Aorta (tissue), 5 donors: ENCODE measurements at regions not wholly inside any gene's neighbourhood (a gene's known extent, or its start where the extent isn't known, plus 50 kb on each side); places are given as distances from the start of the nearest gene placed in this dataset.

ENCODE experiments used
- ATAC-seq: fragments of 200-7000 bp; cut with Tn5 transposase; one replicate; pipeline ENCODE4 v1.9.1; 2022; ENCODE audit warnings: moderate library complexity; ENCODE audit not compliant: low FRiP score
- DNase-seq, 2 donors: peaks; one replicate each; pipeline ENCODE4 v3.0.0-alpha.2; 2020
- H3K27ac ChIP-seq, 2 donors: one replicate each; pipeline ENCODE4 v1.5.1; 2013; ENCODE audit warnings: low read length in 2 of 2, mild to moderate bottlenecking in 2 of 2, moderate library complexity in 2 of 2, control low read depth in 1 of 2, inconsistent platforms in 1 of 2, low read depth in 1 of 2
- H3K27me3 ChIP-seq, 2 donors: one replicate each; pipeline ENCODE4 v1.6.1; 2013; ENCODE audit warnings: control low read depth in 1 of 2, low read length in 1 of 2, mild to moderate bottlenecking in 1 of 2, moderate library complexity in 1 of 2; ENCODE audit not compliant: insufficient read depth in 2 of 2, control insufficient read depth in 1 of 2
- H3K36me3 ChIP-seq, 2 donors: one replicate each; pipeline ENCODE4 v1.6.1; 2013; ENCODE audit warnings: control low read depth in 1 of 2, low read length in 1 of 2, mild to moderate bottlenecking in 1 of 2; ENCODE audit not compliant: insufficient read depth in 2 of 2, control insufficient read depth in 1 of 2
- H3K4me1 ChIP-seq, 2 donors: one replicate each; pipeline ENCODE4 v1.6.1; 2013; ENCODE audit warnings: low read length in 2 of 2, control low read depth in 1 of 2, mild to moderate bottlenecking in 1 of 2, moderate library complexity in 1 of 2; ENCODE audit not compliant: insufficient read depth in 2 of 2, control insufficient read depth in 1 of 2
- H3K4me3 ChIP-seq, 2 donors: one replicate each; pipeline ENCODE4 v1.5.1; 2013; ENCODE audit warnings: low read length in 2 of 2, control low read depth in 1 of 2, mild to moderate bottlenecking in 1 of 2
- H3K9me3 ChIP-seq: one replicate; pipeline ENCODE4 v1.6.1; 2013; ENCODE audit warnings: mild to moderate bottlenecking, low read length; ENCODE audit not compliant: control insufficient read depth
- WGBS, 2 donors: extraction: QIAGEN DNeasy Blood & Tissue Kit; methylation state at CpG; one replicate each; pipeline ENCODE4 v1.1.7; 2013; 5-methylcytosine and 5-hydroxymethylcytosine counted together
- intact Hi-C, 2 donors: fragments of 100-400 bp; cut with DNase I; formaldehyde crosslinking; loops; one replicate each; pipeline versions ENCODE4 v1.14.2 to v1.15.0; 2022
- donor health status: healthy with polysubstance abuse.
- donor health status: Bipolar disorder and iron deficiency.
- donor health status: DM: no; HTN: no; CAD: no.
- donor health status: DM: no; HTN: no; CAD: no.
- donor health status: DM: yes; HTN: yes; CAD: no.

- Histone ChIP-seq H3K4me1 (no peaks in the 10 kb centered on the region), H3K36me3 (no peaks in the 10 kb centered on the region), H3K9me3 (peaks cover 2% of the 10 kb centered on the region), H3K27ac (no peak overlapping the region), H3K4me3 (no peak overlapping the region), H3K27me3 (no peaks in the 10 kb centered on the region)
- 65 to 71% methylated on average over 1 of the region's 1 CpG for WGBS, 2 donors
- intact Hi-C loops: no loop called here
- DNase-seq (no peak), ATAC-seq (no peak)
Measured at GRCh38 chr7:25931156-25931555, 220.8 kb upstream of the NFE2L3 start.

- intact Hi-C loops: no loop called here
- H3K9me3 ChIP-seq: peaks cover 2% of the 10 kb centered on the region
- ATAC-seq: no peak
- whole genome bisulfite sequencing, 2 donors: 91 to 96% methylated on average over 1 of the region's 1 CpG
- no peaks in the 10 kb centered on the region for H3K4me1 ChIP-seq
- no peak overlapping the region for H3K4me3 ChIP-seq
- H3K36me3 ChIP-seq: no peaks in the 10 kb centered on the region
- DNase-seq: no peak
- no peak overlapping the region for H3K27ac ChIP-seq
- H3K27me3 ChIP-seq: no peaks in the 10 kb centered on the region
Measured at GRCh38 chr7:25933921-25934320, 218.1 kb upstream of the NFE2L3 start.

GRCh38 chr7:25940086-25940906 is 211.7 kb upstream of the NFE2L3 start:
- WGBS, 2 donors: 39 to 41% methylated on average over 8 of the region's 8 CpGs
- H3K27ac ChIP-seq: no peak overlapping the region
- no peaks in the 10 kb centered on the region for H3K9me3 ChIP-seq
- DNase-seq (no peak), ATAC-seq (no peak)
- intact Hi-C loops: no loop called here
- no peaks in the 10 kb centered on the region for H3K36me3 ChIP-seq
- H3K4me3 ChIP-seq: no peak overlapping the region
- H3K27me3 ChIP-seq: peaks cover 0 to 2% of the 10 kb centered on the region in 2 donors
- no peaks in the 10 kb centered on the region for H3K4me1 ChIP-seq

GRCh38 chr7:25944777-25945515 is 207.1 kb upstream of the NFE2L3 start:
- no peaks in the 10 kb centered on the region for H3K4me1 ChIP-seq
- WGBS, 2 donors: 49 to 60% methylated on average over 8 of the region's 8 CpGs
- ATAC-seq (no peak), DNase-seq (no peak)
- intact Hi-C loops: no loop called here
- H3K27ac ChIP-seq: no peak overlapping the region
- H3K27me3 ChIP-seq: peaks cover 0 to 2% of the 10 kb centered on the region in 2 donors
- no peak overlapping the region for H3K4me3 ChIP-seq
- H3K9me3 ChIP-seq: no peaks in the 10 kb centered on the region
- no peaks in the 10 kb centered on the region for H3K36me3 ChIP-seq

- intact Hi-C loops: no loop called here
- H3K36me3 ChIP-seq: no peaks in the 10 kb centered on the region
- no peaks in the 10 kb centered on the region for H3K9me3 ChIP-seq
- H3K27ac ChIP-seq: no peak overlapping the region
- no peaks in the 10 kb centered on the region for H3K27me3 ChIP-seq
- no peak for DNase-seq
- no peak overlapping the region for H3K4me3 ChIP-seq
- no peak for ATAC-seq
- H3K4me1 ChIP-seq: no peaks in the 10 kb centered on the region
Measured at GRCh38 chr7:25945608-25946007, 206.4 kb upstream of the NFE2L3 start.

- H3K4me1 ChIP-seq: no peaks in the 10 kb centered on the region
- no peak for ATAC-seq
- WGBS, 2 donors: 88 to 89% methylated on average over 4 of the region's 4 CpGs
- no peaks in the 10 kb centered on the region for H3K36me3 ChIP-seq
- H3K9me3 ChIP-seq: no peaks in the 10 kb centered on the region
- no peaks in the 10 kb centered on the region for H3K27me3 ChIP-seq
- intact Hi-C loops: no loop called here
- no peak for DNase-seq
- no peak overlapping the region for H3K4me3 ChIP-seq
- no peak overlapping the region for H3K27ac ChIP-seq
Measured at GRCh38 chr7:25946181-25946580, 205.8 kb upstream of the NFE2L3 start.

GRCh38 chr7:25947669-25948516 is 204.1 kb upstream of the NFE2L3 start:
- no peak overlapping the region for H3K4me3 ChIP-seq
- intact Hi-C loops: no loop called here
- H3K27me3 ChIP-seq: no peaks in the 10 kb centered on the region
- H3K9me3 ChIP-seq: no peaks in the 10 kb centered on the region
- DNase-seq (no peak), ATAC-seq (no peak)
- H3K27ac ChIP-seq: no peak overlapping the region
- no peaks in the 10 kb centered on the region for H3K4me1 ChIP-seq
- H3K36me3 ChIP-seq: no peaks in the 10 kb centered on the region
- 80 to 86% methylated on average over 13 of the region's 13 CpGs for WGBS, 2 donors

- peak overlapping the region in 1 of 2 donors; percentile 93 for H3K4me3 ChIP-seq
- no peaks in the 10 kb centered on the region for H3K27me3 ChIP-seq
- no peaks in the 10 kb centered on the region for H3K4me1 ChIP-seq
- intact Hi-C loops: no loop called here
- H3K27ac ChIP-seq: no peak overlapping the region
- no peak for ATAC-seq
- no peaks in the 10 kb centered on the region for H3K36me3 ChIP-seq
- H3K9me3 ChIP-seq: no peaks in the 10 kb centered on the region
- 4 to 6% methylated on average over 32 of the region's 32 CpGs for WGBS, 2 donors
- DNase-seq: peak in 1 of 2 donors; percentile 74
Measured at GRCh38 chr7:25949736-25950487, 202.1 kb upstream of the NFE2L3 start.
